ENCODE measurements at regions not wholly inside any gene's neighbourhood (a gene's known extent, or its start where the extent isn't known, plus 50 kb on each side); places are given as distances from the start of the nearest gene placed in this dataset.
"Not testable (repeated sequence)": the region's sequence is repeated elsewhere in the genome, so short reads cannot be mapped to it uniquely, and the experiment has no call there.

- H3K27me3 Mint-ChIP-seq, result peaks cover 9% of the 10 kb centered on the region
- ATAC-seq, result no peak
Measured at GRCh38 chr2:160736148-160737028, 242.8 kb upstream of the RBMS1 start.

GRCh38 chr2:160737247-160737646 lies 243.6 kb upstream of the RBMS1 start:
- ATAC-seq, result no peak
- no peak overlapping the region for H3K27ac Mint-ChIP-seq
- H3K9me3 Mint-ChIP-seq, result no peaks in the 10 kb centered on the region
- peaks cover 9% of the 10 kb centered on the region for H3K27me3 Mint-ChIP-seq
- no peaks in the 10 kb centered on the region for H3K4me1 Mint-ChIP-seq
- no peak overlapping the region for H3K4me3 Mint-ChIP-seq
- no peaks in the 10 kb centered on the region for H3K36me3 Mint-ChIP-seq

More at GRCh38 chr2:160736148-160737028, 242.8 kb upstream of the RBMS1 start:
- no peak overlapping the region for H3K27ac Mint-ChIP-seq
- no peaks in the 10 kb centered on the region for H3K4me1 Mint-ChIP-seq
- no peaks in the 10 kb centered on the region for H3K36me3 Mint-ChIP-seq
- no peak overlapping the region for H3K4me3 Mint-ChIP-seq
- no peaks in the 10 kb centered on the region for H3K9me3 Mint-ChIP-seq

- Mint-ChIP-seq H3K36me3 (no peaks in the 10 kb centered on the region), H3K27me3 (no peaks in the 10 kb centered on the region), H3K4me3 (no peak overlapping the region), H3K4me1 (no peaks in the 10 kb centered on the region), H3K27ac (no peak overlapping the region), H3K9me3 (no peaks in the 10 kb centered on the region)
- ATAC-seq, result no peak
Measured at GRCh38 chr2:160741271-160741670, 247.7 kb upstream of the RBMS1 start.

- no peak for ATAC-seq
- H3K4me1 Mint-ChIP-seq, result no peaks in the 10 kb centered on the region
- no peaks in the 10 kb centered on the region for H3K36me3 Mint-ChIP-seq
- no peak overlapping the region for H3K27ac Mint-ChIP-seq
- H3K4me3 Mint-ChIP-seq, result no peak overlapping the region
- no peaks in the 10 kb centered on the region for H3K27me3 Mint-ChIP-seq
- no peaks in the 10 kb centered on the region for H3K9me3 Mint-ChIP-seq
Measured at GRCh38 chr2:160741815-160742214, 248.2 kb upstream of the RBMS1 start.

GRCh38 chr2:160742667-160743066 lies 249.1 kb upstream of the RBMS1 start:
- Mint-ChIP-seq H3K36me3 (no peaks in the 10 kb centered on the region), H3K27ac (no peak overlapping the region), H3K4me1 (no peaks in the 10 kb centered on the region), H3K9me3 (no peaks in the 10 kb centered on the region), H3K27me3 (no peaks in the 10 kb centered on the region), H3K4me3 (no peak overlapping the region)
- no peak for ATAC-seq

GRCh38 chr2:160747501-160748170 lies 254.0 kb upstream of the RBMS1 start:
- Mint-ChIP-seq H3K4me3 (no peak overlapping the region), H3K4me1 (no peaks in the 10 kb centered on the region), H3K36me3 (no peaks in the 10 kb centered on the region), H3K9me3 (no peaks in the 10 kb centered on the region), H3K27ac (no peak overlapping the region), H3K27me3 (no peaks in the 10 kb centered on the region)
- no peak for ATAC-seq

GRCh38 chr2:160751021-160751420 lies 257.4 kb upstream of the RBMS1 start:
- Mint-ChIP-seq H3K4me1 (no peaks in the 10 kb centered on the region), H3K27me3 (no peaks in the 10 kb centered on the region), H3K9me3 (peaks cover 5% of the 10 kb centered on the region), H3K36me3 (no peaks in the 10 kb centered on the region), H3K4me3 (no peak overlapping the region), H3K27ac (no peak overlapping the region)
- no peak for ATAC-seq

GRCh38 chr2:160752475-160753330 lies 259.1 kb upstream of the RBMS1 start:
- Mint-ChIP-seq H3K4me3 (no peak overlapping the region), H3K27me3 (no peaks in the 10 kb centered on the region), H3K4me1 (no peaks in the 10 kb centered on the region), H3K36me3 (no peaks in the 10 kb centered on the region), H3K27ac (no peak overlapping the region), H3K9me3 (peaks cover 5% of the 10 kb centered on the region)
- ATAC-seq, result no peak

- ATAC-seq, result no peak
- Mint-ChIP-seq H3K27ac (no peak overlapping the region), H3K9me3 (peaks cover 5% of the 10 kb centered on the region), H3K4me3 (no peak overlapping the region), H3K4me1 (no peaks in the 10 kb centered on the region), H3K27me3 (no peaks in the 10 kb centered on the region), H3K36me3 (no peaks in the 10 kb centered on the region)
Measured at GRCh38 chr2:160753331-160753654, 259.7 kb upstream of the RBMS1 start.

- no peak for ATAC-seq
- H3K36me3 Mint-ChIP-seq, result no peaks in the 10 kb centered on the region
- no peaks in the 10 kb centered on the region for H3K4me1 Mint-ChIP-seq
- H3K27me3 Mint-ChIP-seq, result no peaks in the 10 kb centered on the region
- H3K4me3 Mint-ChIP-seq, result no peak overlapping the region
- H3K9me3 Mint-ChIP-seq, result peaks cover 5% of the 10 kb centered on the region
- H3K27ac Mint-ChIP-seq, result no peak overlapping the region
Measured at GRCh38 chr2:160753960-160754359, 260.4 kb upstream of the RBMS1 start.

GRCh38 chr2:160756481-160756880 lies 262.9 kb upstream of the RBMS1 start:
- no peak overlapping the region for H3K27ac Mint-ChIP-seq
- H3K9me3 Mint-ChIP-seq, result peaks cover 5% of the 10 kb centered on the region
- no peaks in the 10 kb centered on the region for H3K27me3 Mint-ChIP-seq
- no peaks in the 10 kb centered on the region for H3K36me3 Mint-ChIP-seq
- H3K4me3 Mint-ChIP-seq, result no peak overlapping the region
- no peaks in the 10 kb centered on the region for H3K4me1 Mint-ChIP-seq
- no peak for ATAC-seq

GRCh38 chr2:160762493-160763128 lies 269.0 kb upstream of the RBMS1 start:
- not testable (repeated sequence) for H3K4me3 Mint-ChIP-seq, H3K4me1 Mint-ChIP-seq, H3K27ac Mint-ChIP-seq, H3K36me3 Mint-ChIP-seq, ATAC-seq, H3K9me3 Mint-ChIP-seq
- H3K27me3 Mint-ChIP-seq, result peaks cover 24% of the 10 kb centered on the region

- Mint-ChIP-seq H3K27ac (no peak overlapping the region), H3K36me3 (no peaks in the 10 kb centered on the region), H3K4me1 (no peaks in the 10 kb centered on the region), H3K27me3 (no peaks in the 10 kb centered on the region), H3K4me3 (no peak overlapping the region), H3K9me3 (peaks cover 8% of the 10 kb centered on the region)
- no peak for ATAC-seq
Measured at GRCh38 chr2:160783474-160783873, 289.9 kb upstream of the RBMS1 start.

GRCh38 chr2:160784034-160784433 lies 290.4 kb upstream of the RBMS1 start:
- ATAC-seq, result no peak
- Mint-ChIP-seq H3K4me3 (no peak overlapping the region), H3K27ac (no peak overlapping the region), H3K36me3 (no peaks in the 10 kb centered on the region), H3K9me3 (peaks cover 6% of the 10 kb centered on the region), H3K27me3 (no peaks in the 10 kb centered on the region), H3K4me1 (no peaks in the 10 kb centered on the region)

GRCh38 chr2:160790738-160791137 lies 297.1 kb upstream of the RBMS1 start:
- Mint-ChIP-seq H3K27me3 (peaks cover 18% of the 10 kb centered on the region), H3K4me3 (no peak overlapping the region), H3K4me1 (no peaks in the 10 kb centered on the region), H3K36me3 (no peaks in the 10 kb centered on the region), H3K27ac (no peak overlapping the region), H3K9me3 (no peaks in the 10 kb centered on the region)
- no peak for ATAC-seq

Data from stimulated activated memory B cell treated with anti-CD40 and anti-IgM and Interleukin-4, amounts not matched to agents 10 μg/mL and 1 μg/mL and 100 μg/mL, for 72 hours (primary cell).